IMR-90 (cell line): ENCODE measurements at regions not wholly inside any gene's neighbourhood (a gene's known extent, or its start where the extent isn't known, plus 50 kb on each side); places are given as distances from the start of the nearest gene placed in this dataset.

ENCODE experiments used
- ATAC-seq: fragments of 200-7000 bp; cut with Tn5 transposase; 2 replicates; pipeline ENCODE4 v1.9.1; 2020; ENCODE audit warnings: low read depth, mild to moderate bottlenecking, moderate library complexity
- BruUV-seq: library from RNA; stranded (reverse); fragments of 400-500 nt; replicated peaks from 2 replicates; lab custom pipeline; 2021; lab: Mats Ljungman, UMichigan
- CTCF ChIA-PET: fragments of 300-600 bp; formaldehyde crosslinking; extraction: SDS; loops from one replicate; lab custom pipeline; 2021; ENCODE audit warnings: antibody characterized with exemption; lab: Yijun Ruan, JAX
- POLR2A ChIA-PET: fragments of 300-600 bp; sonication (Branson Sonifier 250); formaldehyde crosslinking; loops from one replicate; lab custom pipeline; 2022; ENCODE audit warnings: antibody characterized with exemption; ENCODE audit not compliant: unreplicated experiment; lab: Charles Lee
- DNase-seq: peaks from one replicate; pipeline ENCODE4 v3.0.0; 2013
- H2AFZ ChIP-seq: replicated peaks from 2 replicates; pipeline ENCODE3; 2013; ENCODE audit warnings: low read length, mild to moderate bottlenecking; ENCODE audit not compliant: poor library complexity
- H2AK5ac ChIP-seq: 2 replicates; pipeline ENCODE4 v1.6.1; 2013; ENCODE audit warnings: low read depth, low read length, inconsistent platforms
- H2AK9ac ChIP-seq: replicated peaks from 2 replicates; pipeline ENCODE3; 2013; ENCODE audit warnings: mild to moderate bottlenecking, low read depth, low read length, moderate library complexity; ENCODE audit not compliant: poor library complexity
- H2BK120ac ChIP-seq: 2 replicates; pipeline ENCODE4 v1.6.1; 2013; ENCODE audit warnings: low read depth, low read length, inconsistent platforms
- H2BK15ac ChIP-seq: 3 replicates; pipeline ENCODE4 v1.6.1; 2013; ENCODE audit warnings: low read depth, low read length, inconsistent platforms
- H2BK20ac ChIP-seq: 2 replicates; pipeline ENCODE4 v1.6.1; 2013; ENCODE audit warnings: low read depth, mild to moderate bottlenecking, inconsistent platforms, low read length, moderate library complexity
- H2BK5ac ChIP-seq: 2 replicates; pipeline ENCODE4 v1.6.1; 2013; ENCODE audit warnings: mild to moderate bottlenecking, low read depth, low read length, inconsistent platforms; ENCODE audit not compliant: poor library complexity, severe bottlenecking
- H3K14ac ChIP-seq: replicated peaks from 2 replicates; pipeline ENCODE4 v1.6.1; 2013; ENCODE audit warnings: low read depth, low read length, inconsistent platforms
- H3K18ac ChIP-seq: 2 replicates; pipeline ENCODE4 v1.6.1; 2013; ENCODE audit warnings: low read depth, low read length, control low read depth
- H3K23ac ChIP-seq: 2 replicates; pipeline ENCODE4 v1.6.1; 2013; ENCODE audit warnings: low read depth, low read length, inconsistent platforms
- H3K27ac ChIP-seq: 2 replicates; pipeline ENCODE4 v1.5.1; 2013; ENCODE audit warnings: mild to moderate bottlenecking, control low read depth, low read length; ENCODE audit not compliant: insufficient read depth
- H3K27me3 ChIP-seq: 2 replicates; pipeline ENCODE4 v1.6.1; 2013; ENCODE audit warnings: low read length; ENCODE audit not compliant: control insufficient read depth, insufficient read depth
- H3K36me3 ChIP-seq: 2 replicates; pipeline ENCODE4 v1.6.1; 2013; ENCODE audit warnings: low read length, mixed read lengths; ENCODE audit not compliant: control insufficient read depth, insufficient read depth
- H3K4ac ChIP-seq: 2 replicates; pipeline ENCODE4 v1.6.1; 2013; ENCODE audit warnings: low read depth, low read length, inconsistent platforms
- H3K4me1 ChIP-seq: 2 replicates; pipeline ENCODE4 v1.6.1; 2013; ENCODE audit warnings: low read length, mixed read lengths; ENCODE audit not compliant: control insufficient read depth, insufficient read depth
- H3K4me2 ChIP-seq: 2 replicates; pipeline ENCODE4 v1.6.1; 2013; ENCODE audit warnings: low read depth, mild to moderate bottlenecking, control low read depth, low read length, moderate library complexity
- H3K4me3 ChIP-seq: 2 replicates; pipeline ENCODE4 v1.5.1; 2013; ENCODE audit warnings: low read depth, mild to moderate bottlenecking, control low read depth, low read length, moderate library complexity; ENCODE audit not compliant: insufficient read depth
- H3K56ac ChIP-seq: 2 replicates; pipeline ENCODE4 v1.6.1; 2013; ENCODE audit warnings: low read length, inconsistent platforms; ENCODE audit not compliant: insufficient read depth; ENCODE audit errors: extremely low read depth
- H3K79me1 ChIP-seq, 2 experiments: 2 replicates each; pipeline ENCODE4 v1.6.1; 2013; ENCODE audit warnings: low read length in 2 of 2, inconsistent platforms in 1 of 2, low read depth in 1 of 2
- H3K9ac ChIP-seq: 2 replicates; pipeline ENCODE4 v1.6.1; 2013; ENCODE audit warnings: low read depth, low read length, control low read depth
- H3K9me1 ChIP-seq: 2 replicates; pipeline ENCODE4 v1.6.1; 2013; ENCODE audit warnings: low read length, inconsistent platforms; ENCODE audit not compliant: insufficient read depth
- H3K9me3 ChIP-seq: 2 replicates; pipeline ENCODE4 v1.6.1; 2013; ENCODE audit warnings: low read length; ENCODE audit not compliant: control insufficient read depth, insufficient read depth
- H4K20me1 ChIP-seq: 2 replicates; pipeline ENCODE4 v1.6.1; 2013; ENCODE audit warnings: low read length, inconsistent platforms; ENCODE audit not compliant: insufficient read depth
- H4K5ac ChIP-seq: 2 replicates; pipeline ENCODE4 v1.6.1; 2013; ENCODE audit warnings: mild to moderate bottlenecking, low read depth, low read length, control low read depth
- H4K8ac ChIP-seq, 2 experiments: 2 replicates each; pipeline ENCODE4 v1.6.1; 2013; ENCODE audit warnings: low read depth in 2 of 2, low read length in 2 of 2, control low read depth in 1 of 2, inconsistent platforms in 1 of 2
- H4K91ac ChIP-seq: 2 replicates; pipeline ENCODE4 v1.6.1; 2013; ENCODE audit warnings: low read depth, low read length, inconsistent platforms; ENCODE audit not compliant: insufficient read depth
- BHLHE40 ChIP-seq: fragments of 150-350 bp; IDR thresholded peaks from 2 replicates; pipeline ENCODE4 v1.6.1; 2016; ENCODE audit warnings: mild to moderate bottlenecking, low read depth, low read length
- CHD1 ChIP-seq: IDR thresholded peaks from 2 replicates; pipeline ENCODE4 v1.6.1; 2012; ENCODE audit warnings: low read depth, low read length, improper control_type of control experiment
- CTCF ChIP-seq: conservative IDR thresholded peaks from 2 replicates; pipeline ENCODE4 v1.5.1; 2012; ENCODE audit warnings: mild to moderate bottlenecking, low read depth, low read length, improper control_type of control experiment
- FOS ChIP-seq: fragments of 150-350 bp; IDR thresholded peaks from 2 replicates; pipeline ENCODE4 v1.6.1; 2016; ENCODE audit warnings: low read depth, low read length
- MAZ ChIP-seq: IDR thresholded peaks from 2 replicates; pipeline ENCODE4 v1.6.1; 2012; ENCODE audit warnings: low read depth, mild to moderate bottlenecking, low read length, improper control_type of control experiment, moderate library complexity, borderline replicate concordance
- MXI1 ChIP-seq: IDR thresholded peaks from 2 replicates; pipeline ENCODE4 v1.6.1; 2012; ENCODE audit warnings: low read depth, mild to moderate bottlenecking, low read length, moderate library complexity, borderline replicate concordance
- RAD21 ChIP-seq: IDR thresholded peaks from 2 replicates; pipeline ENCODE4 v1.6.1; 2012; ENCODE audit warnings: low read length, improper control_type of control experiment
- SMC3 ChIP-seq: fragments of 150-350 bp; IDR thresholded peaks from 2 replicates; pipeline ENCODE4 v1.6.1; 2016; ENCODE audit warnings: low read depth, mild to moderate bottlenecking, antibody characterized with exemption, low read length, moderate library complexity
- WGBS, 2 experiments: methylation state at CpG; one replicate each; pipeline versions ENCODE4 v1.1.5 to v1.1.7; 2013; ENCODE audit warnings: missing lambda C conversion rate in 2 of 2; ENCODE audit not compliant: insufficient read length in 1 of 2; ENCODE audit errors: extremely low coverage in 2 of 2; 5-methylcytosine and 5-hydroxymethylcytosine counted together
- dilution Hi-C: fragments of 300-500 bp; cut with HindIII; formaldehyde crosslinking; loops from one replicate; pipeline ENCODE4 v1.14.3; 2018; ENCODE audit warnings: low sequenced_read_pairs; ENCODE audit not compliant: unreplicated experiment
- in situ Hi-C: fragments of 300-500 bp; cut with MboI; formaldehyde crosslinking; loops from 3 replicates; pipeline ENCODE4 v1.14.3; 2019; ENCODE audit warnings: low sequenced_read_pairs, inconsistent platforms, mixed read lengths
- intact Hi-C: fragments of 100-400 bp; cut with micrococcal nuclease; formaldehyde crosslinking; loops from 2 replicates; pipeline ENCODE4 v1.10.0; 2022

- H3K9me3 ChIP-seq, result 0 out of 2 replicates have a peak, but pooled peaks cover 2% of the 10 kb centered on the region
- H3K36me3 ChIP-seq, result no peaks in the 10 kb centered on the region
- no peak overlapping the region for H2BK120ac ChIP-seq
- H4K20me1 ChIP-seq, result no peaks in the 10 kb centered on the region
- no peak for TF ChIP-seq CTCF
- TF ChIP-seq SMC3, result no peak
- TF ChIP-seq FOS, result no peak
- no peak for TF ChIP-seq MAZ
- TF ChIP-seq RAD21, result no peak
- TF ChIP-seq CHD1, result no peak
- no peak for TF ChIP-seq MXI1
- no peak for TF ChIP-seq BHLHE40
- no peak overlapping the region for H3K18ac ChIP-seq
- no peak overlapping the region for H3K27ac ChIP-seq
- H3K23ac ChIP-seq, result no peak overlapping the region
- dilution Hi-C loops, result no loop called here
- H2BK5ac ChIP-seq, result no peak overlapping the region
- H2BK15ac ChIP-seq, result no peak overlapping the region
- no peak overlapping the region for H4K8ac ChIP-seq
- no peak overlapping the region for H4K91ac ChIP-seq
- no peaks in the 10 kb centered on the region for H3K27me3 ChIP-seq
- H2BK20ac ChIP-seq, result no peak overlapping the region
- no peak for DNase-seq
- no peak overlapping the region for H4K5ac ChIP-seq
- in situ Hi-C loops, result no loop called here
- POLR2A ChIA-PET, result no interaction called here
- no peaks in the 10 kb centered on the region for H3K79me1 ChIP-seq
- BruUV-seq, result no TSS peak
- H3K4ac ChIP-seq, result no peak overlapping the region
- no peak overlapping the region for H3K4me3 ChIP-seq
- no peaks in the 10 kb centered on the region for H3K4me1 ChIP-seq
- H2AK9ac ChIP-seq, result no peak overlapping the region
- no CpG with 5 or more reads among the region's 1 CpG for WGBS, 2 experiments
- no peak overlapping the region for H3K4me2 ChIP-seq
- CTCF ChIA-PET, result no interaction called here
- no peak overlapping the region for H3K14ac ChIP-seq
- no peak overlapping the region for H3K56ac ChIP-seq
- H3K9ac ChIP-seq, result no peak overlapping the region
- no peak for ATAC-seq
- no peak overlapping the region for H2AFZ ChIP-seq
- H3K9me1 ChIP-seq, result no peaks in the 10 kb centered on the region
- no peak overlapping the region for H2AK5ac ChIP-seq
- intact Hi-C loops, result no loop called here
Measured at GRCh38 chr21:20377250-20377649, 621.0 kb upstream of the NCAM2 start.
